ENCODE measurements at regions not wholly inside any gene's neighbourhood (a gene's known extent, or its start where the extent isn't known, plus 50 kb on each side); places are given as distances from the start of the nearest gene placed in this dataset.

GRCh38 chr4:141409556-141409955 is 188.9 kb downstream of the ZNF330 start:
- no peak for DNase-seq

- DNase-seq: no peak
Measured at GRCh38 chr4:141410839-141411238, 190.1 kb downstream of the ZNF330 start.

- DNase-seq: no peak
Measured at GRCh38 chr4:141411936-141412335, 191.2 kb downstream of the ZNF330 start.

GRCh38 chr4:141413366-141413765 is 192.7 kb downstream of the ZNF330 start:
- DNase-seq: no peak

GRCh38 chr4:141415651-141416050 is 195.0 kb downstream of the ZNF330 start:
- no peak for DNase-seq

- no peak for DNase-seq
Measured at GRCh38 chr4:141416219-141416618, 195.5 kb downstream of the ZNF330 start.

- DNase-seq: no peak
Measured at GRCh38 chr4:141416677-141417363, 196.1 kb downstream of the ZNF330 start.

GRCh38 chr4:141417387-141417786 is 196.7 kb downstream of the ZNF330 start:
- no peak for DNase-seq

GRCh38 chr4:141425124-141425523 is 204.4 kb downstream of the ZNF330 start:
- DNase-seq: no peak

GRCh38 chr4:141427726-141428296 is 207.1 kb downstream of the ZNF330 start:
- DNase-seq: no peak

GRCh38 chr4:141429933-141430332 is 206.4 kb upstream of the IL15 start:
- no peak for DNase-seq

GRCh38 chr4:141430686-141431085 is 205.7 kb upstream of the IL15 start:
- DNase-seq: no peak

GRCh38 chr4:141432000-141432712 is 204.2 kb upstream of the IL15 start:
- no peak for DNase-seq

- DNase-seq: no peak
Measured at GRCh38 chr4:141435446-141436225, 200.7 kb upstream of the IL15 start.

GRCh38 chr4:141439223-141439622 is 197.2 kb upstream of the IL15 start:
- no peak for DNase-seq

GRCh38 chr4:141447761-141448160 is 188.6 kb upstream of the IL15 start:
- DNase-seq: no peak

- DNase-seq: no peak
Measured at GRCh38 chr4:141448490-141448889, 187.9 kb upstream of the IL15 start.

- DNase-seq: no peak
Measured at GRCh38 chr4:141449927-141450326, 186.5 kb upstream of the IL15 start.

GRCh38 chr4:141455651-141456050 is 180.7 kb upstream of the IL15 start:
- DNase-seq: no peak

GRCh38 chr4:141457653-141458052 is 178.7 kb upstream of the IL15 start:
- no peak for DNase-seq

- no peak for DNase-seq
Measured at GRCh38 chr4:141458501-141458900, 177.9 kb upstream of the IL15 start.

- no peak for DNase-seq
Measured at GRCh38 chr4:141459020-141459419, 177.4 kb upstream of the IL15 start.

- no peak for DNase-seq
Measured at GRCh38 chr4:141462361-141462760, 174.0 kb upstream of the IL15 start.

- no peak for DNase-seq
Measured at GRCh38 chr4:141463678-141464077, 172.7 kb upstream of the IL15 start.

All from CD4-positive, alpha-beta T cell treated with Interleukin-10 for 1 hour (primary cell).